ENCODE measurements at regions not wholly inside any gene's neighbourhood (a gene's known extent, or its start where the extent isn't known, plus 50 kb on each side); places are given as distances from the start of the nearest gene placed in this dataset.

DNA sequence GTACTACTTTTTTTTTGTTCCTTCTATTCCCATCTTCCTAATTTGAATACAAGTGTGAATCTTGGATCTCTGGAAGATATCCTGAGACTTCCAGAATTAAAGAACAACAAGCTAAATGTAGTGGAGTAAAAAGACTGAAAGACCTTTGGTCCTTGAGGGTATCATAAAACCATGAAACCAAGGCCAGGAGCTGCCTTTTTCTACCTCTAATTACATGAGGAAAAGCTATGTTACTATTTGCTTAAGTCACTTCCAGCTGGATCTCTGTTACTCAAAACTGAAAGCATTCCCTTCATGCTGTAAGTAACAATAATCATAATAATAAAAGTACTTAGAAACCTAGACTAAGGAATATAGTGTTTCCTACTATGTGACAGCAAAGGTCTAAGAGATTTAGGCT, 649.6 kb downstream of the KCTD16 start:
- DNase-seq (ENCODE audit: low spot score): no peak

DNA sequence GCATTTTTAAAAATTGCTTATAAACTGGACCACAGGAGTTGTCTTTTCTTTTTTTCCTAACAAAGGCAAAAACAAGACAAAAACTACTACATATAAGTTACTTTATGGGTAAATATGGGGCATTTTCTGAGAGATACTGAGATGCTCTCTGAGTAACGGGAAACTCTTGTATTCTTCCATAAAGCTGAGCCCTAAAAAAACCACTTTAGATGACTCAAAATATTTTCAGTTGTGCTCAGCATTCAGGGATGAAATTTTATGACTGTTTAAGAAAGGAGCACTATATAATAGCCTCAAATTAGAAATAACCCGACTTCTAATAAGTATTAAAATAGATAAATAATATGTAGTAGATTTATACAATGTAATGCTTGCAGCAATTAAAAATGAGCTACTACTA, 644.5 kb downstream of the KCTD16 start:
- no peak for DNase-seq (ENCODE audit: low spot score)

DNA sequence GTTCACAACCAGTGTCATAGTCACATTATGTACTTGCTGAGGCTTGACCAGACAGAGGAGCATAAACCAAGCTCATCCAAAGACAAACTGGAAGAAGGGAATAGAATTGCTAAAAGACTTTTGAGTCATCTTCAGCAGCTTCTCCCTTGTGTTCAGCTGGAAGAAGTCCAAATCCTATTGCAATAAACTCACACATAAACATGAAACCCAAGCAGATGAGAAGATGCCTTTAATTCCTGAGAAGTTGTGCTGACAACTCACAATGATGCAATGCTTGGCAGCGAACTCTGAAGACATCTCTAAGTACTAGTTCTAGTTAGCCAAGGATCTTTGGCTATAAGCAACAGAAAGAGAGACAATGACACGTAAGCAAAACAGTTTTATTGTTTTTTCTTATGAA, 642.1 kb downstream of the KCTD16 start:
- no peak for DNase-seq (ENCODE audit: low spot score)

DNA sequence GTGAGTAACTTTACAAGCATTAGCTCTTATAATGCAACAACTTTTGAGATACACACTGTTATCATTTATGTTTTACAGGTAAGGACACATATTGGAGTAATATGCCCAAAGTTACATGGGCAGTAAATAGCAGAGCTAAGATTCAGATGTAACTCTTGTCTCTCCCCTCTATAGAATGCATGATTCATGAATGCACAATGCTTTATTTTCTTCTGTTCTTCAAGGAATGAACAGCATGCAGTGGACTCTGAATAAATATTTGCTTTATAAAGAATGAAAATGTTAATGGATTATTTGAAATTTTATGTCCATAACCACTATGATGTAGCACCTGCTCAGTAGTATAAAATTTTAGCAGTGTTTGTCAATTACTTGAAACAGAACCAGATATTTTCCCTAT, 629.5 kb downstream of the KCTD16 start:
- DNase-seq (ENCODE audit: low spot score): no peak

DNA sequence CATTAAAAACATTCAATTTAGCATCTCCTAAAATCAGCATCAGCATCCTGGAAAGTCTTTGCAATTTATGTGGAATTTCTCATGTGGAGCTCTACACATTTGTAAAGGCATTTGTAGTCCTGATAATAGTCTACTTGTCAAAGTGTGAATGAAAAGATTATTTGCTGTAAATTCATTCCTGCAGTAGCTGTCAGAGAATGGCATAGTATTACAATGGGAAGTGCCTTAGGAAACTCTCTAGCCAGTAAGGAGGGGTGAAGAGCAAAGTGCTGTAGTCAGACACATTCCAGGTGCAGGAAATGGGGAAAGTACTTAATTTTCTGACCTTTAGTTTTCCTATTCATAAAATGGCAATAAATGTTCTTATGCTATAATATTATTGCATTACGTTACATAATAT, 627.9 kb downstream of the KCTD16 start:
- no peak for DNase-seq (ENCODE audit: low spot score)

DNA sequence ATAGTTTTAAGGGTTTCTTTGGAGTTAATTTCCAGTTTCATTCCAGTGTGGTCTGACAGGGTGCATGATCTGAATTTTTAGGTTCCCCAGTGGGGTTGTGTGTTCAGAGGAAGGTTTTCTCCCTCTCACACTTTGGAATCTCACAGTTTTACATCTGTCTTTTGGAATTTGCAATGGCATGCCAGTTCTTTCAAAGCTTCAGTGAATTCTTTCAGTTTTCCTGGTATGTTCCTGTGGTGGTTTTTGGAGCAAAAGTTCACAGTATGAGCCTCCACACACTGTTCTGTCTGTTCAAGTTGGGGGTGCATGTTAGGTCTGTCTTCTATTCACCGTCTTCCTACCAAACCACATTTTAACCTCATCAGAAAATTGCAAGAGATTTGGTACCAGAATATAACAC, 624.2 kb downstream of the KCTD16 start:
- no peak for DNase-seq (ENCODE audit: low spot score)

DNA sequence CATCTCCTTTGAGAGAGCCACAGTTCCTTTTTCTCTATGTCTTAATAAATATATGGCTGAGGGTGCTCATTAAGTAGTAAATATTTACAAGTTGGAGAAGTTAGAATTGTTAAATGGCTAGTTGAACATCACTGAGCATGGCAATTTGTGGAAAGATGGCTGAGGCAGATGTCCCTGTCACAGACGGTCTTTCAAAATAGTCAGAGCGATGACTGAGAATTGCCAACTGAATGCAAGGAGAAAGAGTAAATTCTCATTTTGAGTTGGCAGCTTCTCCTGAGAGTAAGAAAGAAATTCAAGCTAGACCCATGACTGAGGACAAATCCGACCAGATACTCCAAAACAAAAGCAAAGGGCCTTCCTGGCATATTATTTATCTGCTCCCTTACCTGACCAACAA, 617.9 kb downstream of the KCTD16 start:
- no peak for DNase-seq (ENCODE audit: low spot score)

DNA sequence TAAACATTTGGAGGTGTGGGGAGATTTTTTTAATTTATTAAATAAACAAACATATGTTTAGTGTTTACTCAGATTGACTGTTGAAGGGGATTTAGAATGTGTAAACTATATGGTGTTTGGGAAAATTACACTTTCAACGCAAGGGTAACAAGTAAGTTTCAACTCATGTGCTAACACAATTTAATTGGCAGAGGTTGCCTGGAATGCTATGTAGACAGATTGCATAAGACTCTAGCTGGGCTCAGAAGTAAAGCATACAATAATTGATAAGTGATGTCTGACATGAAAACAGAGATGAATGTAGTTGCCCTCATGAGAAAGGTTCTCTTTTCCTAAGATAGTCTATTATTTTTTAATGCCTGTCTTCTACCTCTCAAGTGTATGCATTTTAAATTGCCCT, 617.4 kb downstream of the KCTD16 start:
- DNase-seq (ENCODE audit: low spot score): no peak

DNA sequence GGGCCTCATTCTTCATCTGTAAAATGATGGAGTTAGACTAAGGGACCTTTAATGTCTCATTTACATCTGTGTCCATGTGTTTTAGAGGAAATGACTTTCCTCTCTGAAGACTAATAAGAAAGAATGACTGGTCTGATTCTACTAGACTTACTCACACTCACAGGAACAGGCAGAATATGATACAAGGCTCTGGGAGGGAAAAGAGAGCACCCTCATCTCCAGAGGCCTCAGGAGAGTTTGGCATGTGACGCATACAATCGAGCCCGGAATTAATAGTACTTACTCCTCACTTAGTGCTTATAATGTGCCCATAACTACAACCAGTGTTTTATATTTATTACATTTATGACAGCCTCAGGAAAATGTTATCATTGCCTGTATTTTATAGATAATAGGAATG, 608.7 kb downstream of the KCTD16 start:
- no peak for DNase-seq (ENCODE audit: low spot score)

DNA sequence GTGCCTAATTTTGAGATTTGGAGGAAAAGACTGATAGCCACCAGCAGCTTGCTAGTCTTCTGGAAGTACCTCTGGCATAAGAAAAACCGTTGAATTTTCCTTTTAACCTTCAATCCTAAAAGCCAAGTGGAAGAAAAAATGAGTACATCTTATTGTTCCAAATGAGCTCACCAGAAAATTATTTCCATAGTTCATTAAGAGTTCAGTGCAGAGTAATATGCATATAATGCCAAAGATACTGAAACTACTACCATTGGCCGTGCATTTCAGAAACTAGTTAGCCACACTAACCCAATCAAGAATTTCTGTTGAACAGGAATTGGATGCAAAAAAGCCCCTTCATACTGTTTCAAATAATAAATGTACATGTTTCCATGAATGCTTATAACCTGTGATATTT, 607.9 kb downstream of the KCTD16 start:
- no peak for DNase-seq (ENCODE audit: low spot score)

DNA sequence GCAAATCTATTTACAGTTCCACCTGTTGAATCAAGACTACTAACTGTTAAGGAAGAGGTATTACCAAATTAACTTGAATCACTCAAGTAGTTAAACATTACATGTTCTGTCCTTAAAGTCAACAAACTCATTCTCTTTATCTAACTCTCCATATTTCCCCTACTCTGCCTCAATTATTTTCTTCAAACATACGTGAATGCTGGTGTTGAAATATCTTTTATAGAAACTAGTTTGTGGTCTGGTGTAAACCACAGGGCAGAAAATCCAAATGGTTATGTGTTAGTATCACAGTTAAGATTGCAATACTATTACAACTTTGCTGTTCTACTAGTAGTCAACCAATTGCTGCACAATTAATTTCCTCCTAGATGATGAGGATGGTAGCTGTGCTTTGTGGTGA, 603.5 kb downstream of the KCTD16 start:
- no peak for DNase-seq (ENCODE audit: low spot score)

DNA sequence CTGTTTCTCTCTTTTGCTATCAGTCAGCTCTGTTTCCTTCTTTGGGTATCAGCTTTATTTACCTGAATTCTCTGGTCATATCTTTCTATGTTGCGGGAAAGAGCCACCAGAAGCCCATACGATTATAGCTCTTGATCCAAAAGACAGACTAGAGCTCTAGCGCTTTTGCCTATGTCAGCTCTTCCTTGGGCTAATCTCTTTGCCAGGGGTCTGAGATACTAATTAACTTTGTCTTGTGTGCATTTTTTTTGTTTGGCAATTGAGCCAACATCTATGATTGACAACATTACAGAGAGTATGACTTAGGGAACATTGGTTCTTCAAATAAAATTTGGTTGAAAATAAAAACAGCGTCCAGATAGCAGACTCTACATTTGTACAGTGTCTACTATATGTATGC, 603.0 kb downstream of the KCTD16 start:
- no peak for DNase-seq (ENCODE audit: low spot score)

DNA sequence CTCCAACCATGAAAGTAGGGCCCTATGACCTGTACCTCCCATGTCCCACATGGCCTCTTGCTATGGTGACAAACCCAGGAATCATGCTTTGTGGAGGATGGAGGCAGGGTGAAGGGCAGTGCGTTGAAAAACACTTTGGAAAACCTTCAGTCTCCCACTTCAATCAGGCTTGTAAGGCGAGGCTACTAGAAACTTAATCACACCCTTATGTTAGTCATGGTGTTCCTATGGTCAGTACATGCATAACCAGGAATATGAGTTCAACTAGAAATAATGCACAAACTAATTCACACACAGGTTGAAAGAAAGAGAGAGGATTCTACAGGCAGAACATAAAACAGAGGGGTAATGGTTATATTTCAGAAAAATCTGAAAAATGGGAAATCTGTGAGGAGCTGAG, 601.1 kb downstream of the KCTD16 start:
- no peak for DNase-seq (ENCODE audit: low spot score)

DNA sequence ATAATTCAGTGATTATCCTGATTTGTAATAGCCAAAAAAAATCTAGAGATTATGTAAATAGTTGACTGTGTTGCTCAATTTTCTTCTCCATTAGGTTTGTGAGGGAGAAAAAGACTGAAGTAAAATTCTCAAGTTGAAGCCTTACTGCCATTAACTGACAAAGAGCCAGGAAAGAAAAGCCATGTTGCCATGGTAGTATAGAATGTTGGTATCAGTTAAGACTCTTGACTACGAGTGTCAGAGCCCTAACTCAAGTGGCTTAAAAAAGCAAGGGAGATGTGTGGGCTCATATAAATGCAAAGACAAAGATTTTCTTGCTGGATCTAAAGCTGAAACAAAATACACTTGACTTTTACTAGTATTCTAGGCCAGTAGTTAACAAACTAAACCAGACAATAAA, 571.7 kb downstream of the KCTD16 start:
- no peak for DNase-seq (ENCODE audit: low spot score)

DNA sequence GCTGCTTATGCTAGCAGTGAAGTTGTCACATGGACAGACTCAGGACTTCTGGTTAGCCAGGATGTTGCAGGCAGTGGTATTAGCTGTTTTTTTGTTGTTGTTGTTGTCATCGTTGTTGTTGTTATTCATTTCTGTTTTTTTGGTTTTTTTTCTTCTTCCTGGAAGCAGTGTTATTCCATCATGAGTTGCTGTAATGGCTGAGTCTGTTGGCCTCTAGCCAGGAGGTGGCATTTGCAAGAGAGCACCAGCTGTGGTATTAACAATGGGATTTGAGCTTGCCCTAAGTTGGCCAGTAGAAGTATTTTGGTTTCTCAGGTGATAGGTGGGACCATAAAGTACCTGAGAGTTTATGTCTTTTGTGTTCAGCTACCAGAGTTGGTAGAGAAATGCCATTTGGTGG, 561.1 kb downstream of the KCTD16 start:
- DNase-seq (ENCODE audit: low spot score): no peak

DNA sequence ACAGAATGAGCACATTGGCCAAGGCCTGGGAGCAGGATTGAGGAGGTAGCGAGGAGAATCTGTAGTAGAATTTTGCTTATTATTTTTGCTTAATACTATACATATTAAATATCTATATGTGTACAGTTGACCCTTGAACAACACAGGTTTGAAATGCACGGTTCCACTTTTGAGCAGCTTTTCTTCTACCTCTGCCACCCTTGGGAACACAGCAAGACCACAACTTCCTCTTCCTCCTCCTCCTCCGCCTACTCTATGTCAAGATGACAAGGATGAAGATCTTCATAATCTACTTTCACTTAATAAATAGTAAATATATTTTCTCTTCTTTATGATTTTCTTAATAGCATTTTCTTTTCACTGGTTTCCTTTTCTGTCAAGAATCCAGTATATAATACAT, 541.4 kb downstream of the KCTD16 start:
- DNase-seq (ENCODE audit: low spot score): no peak

DNA sequence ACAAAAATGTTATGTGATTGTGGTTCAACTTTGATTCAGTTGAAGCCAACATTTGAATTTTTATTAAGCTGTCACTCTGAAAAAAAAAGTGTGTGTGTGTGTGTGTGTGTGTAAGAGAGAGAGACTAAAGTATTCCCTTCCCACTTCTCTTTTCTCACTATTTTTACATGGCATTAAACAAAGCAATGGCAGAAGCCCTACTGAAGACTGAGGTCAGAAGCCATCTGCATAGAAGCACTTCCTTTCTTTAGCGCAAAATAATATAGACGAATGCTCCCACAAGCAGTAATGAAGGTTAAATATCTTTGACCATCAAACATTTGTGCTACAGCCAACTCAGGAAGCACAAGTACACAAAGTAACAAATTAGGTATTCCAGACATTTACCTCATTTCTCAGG, 540.5 kb downstream of the KCTD16 start:
- no peak for DNase-seq (ENCODE audit: low spot score)

DNA sequence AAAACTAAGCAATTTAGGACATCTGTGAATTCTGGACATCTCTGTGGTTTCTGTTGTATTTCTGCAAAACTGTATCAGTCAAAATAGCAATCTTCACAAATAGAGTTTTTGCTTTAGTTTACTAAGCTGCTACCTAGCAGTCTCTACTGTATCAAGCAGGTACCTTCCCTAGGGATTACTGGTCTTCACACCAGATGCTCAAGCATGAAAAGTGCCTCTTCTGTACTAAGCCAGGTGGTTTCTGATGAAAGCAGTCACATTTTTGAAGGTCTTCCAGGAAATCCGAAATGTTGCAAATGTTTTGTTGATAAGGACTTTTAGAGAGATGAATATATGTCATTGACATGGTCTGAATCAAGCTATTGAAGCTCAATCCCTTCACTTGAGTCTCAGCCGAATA, 540.0 kb downstream of the KCTD16 start:
- no peak for DNase-seq (ENCODE audit: low spot score)

DNA sequence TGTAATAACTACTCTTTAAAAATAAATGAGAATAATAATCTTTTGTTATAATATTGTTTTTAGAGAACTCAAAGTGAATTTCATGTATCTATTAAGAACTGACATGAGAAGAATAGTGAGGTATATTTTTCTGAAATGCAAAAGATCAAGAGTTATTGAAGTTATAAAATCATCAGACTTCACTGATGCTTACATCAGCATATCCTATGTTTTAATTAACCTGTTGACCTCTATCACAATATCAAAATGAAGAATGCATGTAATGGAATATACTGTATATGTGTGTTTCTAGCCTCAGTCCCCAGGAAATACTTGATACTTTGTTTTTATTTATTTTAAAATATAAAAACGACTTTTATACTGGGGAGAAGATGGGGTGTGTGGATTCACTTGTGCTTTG, 533.1 kb downstream of the KCTD16 start:
- DNase-seq (ENCODE audit: low spot score): no peak

DNA sequence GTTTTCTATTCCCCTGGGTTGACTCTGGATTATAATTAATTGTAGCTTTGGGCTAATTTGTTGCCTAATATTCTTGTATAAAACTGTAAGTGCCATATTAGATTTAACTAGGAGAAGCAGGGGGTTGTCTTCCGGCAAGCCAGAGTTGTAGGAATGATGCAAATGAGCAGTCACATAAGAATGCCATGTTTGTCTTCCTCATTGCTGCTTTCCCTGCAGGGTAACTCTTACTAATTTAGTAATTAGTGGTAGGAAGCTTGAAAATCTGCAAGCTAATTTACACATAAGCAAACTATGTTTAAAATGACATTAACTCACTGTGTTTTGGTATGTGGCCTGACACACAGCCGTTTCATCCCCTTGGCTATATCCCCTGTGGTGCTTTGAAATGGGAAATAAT, 527.8 kb downstream of the KCTD16 start:
- no peak for DNase-seq (ENCODE audit: low spot score)

DNA sequence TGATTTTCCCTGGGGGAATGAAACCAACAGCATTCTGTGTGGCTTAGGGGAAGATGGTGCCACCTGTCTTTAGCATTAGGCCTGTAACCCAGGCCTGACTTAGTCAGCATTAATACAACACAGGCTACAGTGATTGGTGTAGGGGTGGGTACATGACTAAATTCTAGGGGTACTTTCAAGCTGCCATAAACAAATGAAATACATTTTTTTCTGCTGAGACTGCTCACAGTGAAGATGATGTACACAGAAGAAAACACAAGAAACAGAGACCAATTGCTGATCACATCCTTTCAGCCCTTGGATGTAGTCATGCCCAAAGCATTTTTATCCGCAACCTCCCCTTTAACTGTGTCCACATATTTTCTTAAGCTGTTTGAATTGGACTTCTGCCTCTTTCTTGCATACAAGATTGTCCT, 527.2 kb downstream of the KCTD16 start:
- no peak for DNase-seq (ENCODE audit: low spot score)

DNA sequence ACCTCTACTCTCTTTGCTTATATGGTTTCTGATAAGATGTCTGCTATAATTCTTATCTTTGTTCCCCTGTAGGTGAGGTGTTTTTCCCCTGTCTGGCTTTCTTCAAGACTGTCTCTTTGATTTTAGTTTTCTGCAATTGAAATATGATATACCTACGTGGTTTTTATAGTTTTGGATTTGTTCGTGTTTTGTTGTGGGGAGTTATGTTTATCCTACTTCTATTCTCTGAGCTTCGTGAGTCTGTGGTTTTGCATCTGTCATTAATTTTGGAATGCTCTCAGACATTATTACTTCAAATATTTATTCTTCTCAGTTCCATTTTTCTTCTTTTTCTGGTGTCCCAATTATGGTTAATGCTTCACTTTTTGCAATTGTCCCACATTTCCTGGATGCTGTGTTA, 521.3 kb downstream of the KCTD16 start:
- no peak for DNase-seq (ENCODE audit: low spot score)

DNA sequence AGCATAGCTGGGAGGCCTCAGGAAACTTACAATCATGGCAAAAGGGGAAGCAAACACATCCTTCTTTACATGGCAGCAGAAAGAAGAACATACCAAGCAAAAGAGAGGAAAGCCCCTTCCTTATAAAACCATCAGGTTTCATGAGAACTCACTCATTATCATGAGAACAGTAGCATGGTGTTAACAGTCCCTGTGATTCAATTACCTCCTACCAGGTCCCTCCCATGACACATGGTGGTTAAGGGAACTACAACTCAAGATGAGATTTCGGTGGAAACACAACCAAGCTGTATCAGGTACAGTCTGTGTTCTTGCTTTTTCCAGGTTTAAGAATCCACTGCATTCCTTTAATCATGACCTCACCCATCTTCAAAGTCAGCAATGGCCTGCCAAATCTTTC, 514.2 kb downstream of the KCTD16 start:
- no peak for DNase-seq (ENCODE audit: low spot score)

DNA sequence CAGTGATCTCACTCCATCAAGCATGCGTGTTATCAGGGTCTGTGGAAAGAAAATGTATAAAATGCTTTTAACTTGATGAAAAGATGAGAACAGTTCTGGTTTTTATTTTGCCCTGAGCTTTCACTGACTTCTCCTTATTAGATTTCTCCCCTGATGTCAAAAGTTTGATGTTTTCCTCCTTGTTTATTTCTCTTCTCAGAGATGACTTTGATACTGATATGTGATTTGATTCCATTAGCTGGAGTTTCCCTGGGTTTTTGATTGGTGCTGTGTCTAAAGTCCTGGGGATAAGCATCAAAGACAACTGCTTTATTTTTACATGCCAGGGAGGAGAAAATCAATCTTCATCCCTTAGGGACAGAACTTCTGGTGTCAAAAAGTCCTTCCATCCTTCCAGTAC, 510.0 kb downstream of the KCTD16 start:
- no peak for DNase-seq (ENCODE audit: low spot score)

DNA sequence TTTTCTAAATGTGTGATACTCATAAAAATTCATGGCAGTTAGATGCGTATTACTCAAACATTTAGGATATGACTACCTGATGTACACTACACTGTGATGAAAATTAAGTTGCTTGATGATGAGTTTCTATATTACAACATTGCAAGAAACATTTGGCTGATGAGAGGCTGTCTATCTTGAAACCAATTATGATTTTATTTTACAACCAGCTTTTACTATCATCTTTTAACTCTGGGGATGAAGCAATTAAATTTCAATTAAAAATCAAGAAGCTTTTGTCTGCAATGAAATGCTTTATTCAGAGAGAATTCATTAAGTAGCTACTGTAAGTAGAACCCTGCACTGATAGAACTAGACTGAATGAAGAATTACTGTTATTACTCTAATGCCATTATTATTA, 500.4 kb downstream of the KCTD16 start:
- no peak for DNase-seq (ENCODE audit: low spot score)
